Breast epithelium (tissue), 3 donors: ENCODE measurements at regions not wholly inside any gene's neighbourhood (a gene's known extent, or its start where the extent isn't known, plus 50 kb on each side); places are given as distances from the start of the nearest gene placed in this dataset.
A peak's percentile ranks its signal among the peaks of the same experiment; 100 is the strongest.

Source experiments
- CTCF ChIP-seq, 3 donors: fragments of 450-650 bp; IDR thresholded peaks; one replicate each; pipeline ENCODE4 v1.5.1; 2016 to 2017; ENCODE audit warnings: antibody characterized with exemption in 3 of 3, mild to moderate bottlenecking in 3 of 3, moderate library complexity in 3 of 3
- POLR2A ChIP-seq: fragments of 450-650 bp; IDR thresholded peaks from one replicate; pipeline ENCODE4 v1.6.1; 2016; ENCODE audit warnings: antibody characterized with exemption, mild to moderate bottlenecking, moderate library complexity
- POLR2AphosphoS5 ChIP-seq, 3 donors: sonication (generic); formaldehyde crosslinking; IDR thresholded peaks; one replicate each; pipeline ENCODE4 v1.6.1; 2017; ENCODE audit warnings: antibody characterized with exemption in 3 of 3

- peak in 1 of 3 donors; percentile 18 for TF ChIP-seq CTCF (IDR thresholded peaks at IDR 0.05)
- TF ChIP-seq POLR2A, result no peak
- TF ChIP-seq POLR2AphosphoS5 (IDR thresholded peaks at IDR 0.05), result no peak
Measured at GRCh38 chr15:37219211-37219701, 118.9 kb upstream of the MEIS2 start.
